MCF 10A (cell line): ENCODE measurements at regions not wholly inside any gene's neighbourhood (a gene's known extent, or its start where the extent isn't known, plus 50 kb on each side); places are given as distances from the start of the nearest gene placed in this dataset.

Experiments used
- BruUV-seq: library from RNA; stranded (reverse); fragments of 400-500 nt; replicated peaks from 2 replicates; lab custom pipeline; 2021; lab: Mats Ljungman, UMichigan
- CTCF ChIA-PET: fragments of 300-600 bp; sonication (Branson Sonifier 250); formaldehyde crosslinking; extraction: SDS; loops from one replicate; lab custom pipeline; 2021; ENCODE audit warnings: antibody characterized with exemption, inconsistent platforms; lab: Yijun Ruan, JAX
- POLR2A ChIA-PET: fragments of 300-600, 350-650 bp; sonication (Branson Sonifier 250); formaldehyde crosslinking; extraction: SDS; loops from one replicate; lab custom pipeline; 2020; ENCODE audit warnings: antibody characterized with exemption, inconsistent platforms; lab: Yijun Ruan, JAX
- DNase-seq: peaks from one replicate; pipeline ENCODE4 v3.0.0-alpha.2; 2018; ENCODE audit not compliant: unreplicated experiment
- H3K27ac Mint-ChIP-seq: one replicate; pipeline ENCODE4 v1.8.0; 2022; ENCODE audit warnings: mild to moderate bottlenecking, low read depth, mixed read lengths; ENCODE audit not compliant: unreplicated experiment
- H3K27me3 Mint-ChIP-seq: one replicate; pipeline ENCODE4 v1.8.0; 2022; ENCODE audit warnings: mixed read lengths; ENCODE audit not compliant: insufficient read depth, unreplicated experiment
- H3K36me3 Mint-ChIP-seq: one replicate; pipeline ENCODE4 v1.8.0; 2022; ENCODE audit warnings: mild to moderate bottlenecking, moderate library complexity, mixed read lengths; ENCODE audit not compliant: insufficient read depth, unreplicated experiment
- H3K4me1 Mint-ChIP-seq: one replicate; pipeline ENCODE4 v1.8.0; 2022; ENCODE audit warnings: mixed read lengths; ENCODE audit not compliant: insufficient read depth, unreplicated experiment
- H3K4me3 Mint-ChIP-seq: one replicate; pipeline ENCODE4 v1.8.0; 2022; ENCODE audit warnings: mild to moderate bottlenecking, moderate library complexity, mixed read lengths; ENCODE audit not compliant: unreplicated experiment
- H3K9me3 Mint-ChIP-seq: one replicate; pipeline ENCODE4 v1.8.0; 2022; ENCODE audit warnings: mixed read lengths; ENCODE audit not compliant: unreplicated experiment
- intact Hi-C: fragments of 100-400 bp; cut with micrococcal nuclease; formaldehyde crosslinking; loops from 2 replicates; pipeline ENCODE4 v1.14.1; 2022
- TF ChIP-seq, protein P1 (sequence below): fragments of 200-600 bp; IDR thresholded peaks from one replicate; pipeline ENCODE4 v1.8.0; 2022; ENCODE audit warnings: antibody characterized with exemption, mild to moderate bottlenecking; ENCODE audit not compliant: unreplicated experiment

GRCh38 chr11:70486731-70487130 is 88.4 kb downstream of the CTTN start:
- no peaks in the 10 kb centered on the region for H3K36me3 Mint-ChIP-seq

DNA sequence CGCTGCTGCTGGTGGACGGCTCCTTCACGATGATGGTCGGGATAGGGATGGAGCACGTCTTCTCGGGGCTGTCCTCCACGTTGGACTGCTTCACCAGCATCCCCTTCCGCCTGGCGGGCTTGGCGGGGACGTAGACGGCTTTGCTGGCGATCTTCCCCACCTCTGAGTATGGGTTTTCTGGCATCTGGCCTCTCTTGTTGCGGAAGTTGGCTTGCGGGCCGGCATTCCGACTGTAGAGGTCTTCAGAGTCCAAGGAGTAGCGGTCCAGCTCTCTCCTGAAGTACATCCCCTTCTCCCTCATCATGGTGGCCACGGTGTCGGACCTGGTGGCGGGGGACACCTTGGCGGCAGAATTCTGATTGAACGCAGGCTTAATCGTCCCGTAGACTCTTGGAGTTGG is 88.8 kb downstream of the CTTN start:
- ChIA-PET CTCF (interaction anchor here (0.6 kb wide), 1 partner anchor 1062 kb away, joined by 3 read pairs; no protein-coding TSS in a partner anchor), POLR2A (no interaction called here)
- BruUV-seq, result no TSS peak
- intact Hi-C loops, result no loop called here
- Mint-ChIP-seq H3K36me3 (no peaks in the 10 kb centered on the region), H3K27ac (no peak overlapping the region), H3K4me1 (no peaks in the 10 kb centered on the region), H3K9me3 (peaks cover 7% of the 10 kb centered on the region), H3K4me3 (no peak overlapping the region), H3K27me3 (no peaks in the 10 kb centered on the region)
- DNase-seq, result no peak
- TF ChIP-seq, protein P1, sequence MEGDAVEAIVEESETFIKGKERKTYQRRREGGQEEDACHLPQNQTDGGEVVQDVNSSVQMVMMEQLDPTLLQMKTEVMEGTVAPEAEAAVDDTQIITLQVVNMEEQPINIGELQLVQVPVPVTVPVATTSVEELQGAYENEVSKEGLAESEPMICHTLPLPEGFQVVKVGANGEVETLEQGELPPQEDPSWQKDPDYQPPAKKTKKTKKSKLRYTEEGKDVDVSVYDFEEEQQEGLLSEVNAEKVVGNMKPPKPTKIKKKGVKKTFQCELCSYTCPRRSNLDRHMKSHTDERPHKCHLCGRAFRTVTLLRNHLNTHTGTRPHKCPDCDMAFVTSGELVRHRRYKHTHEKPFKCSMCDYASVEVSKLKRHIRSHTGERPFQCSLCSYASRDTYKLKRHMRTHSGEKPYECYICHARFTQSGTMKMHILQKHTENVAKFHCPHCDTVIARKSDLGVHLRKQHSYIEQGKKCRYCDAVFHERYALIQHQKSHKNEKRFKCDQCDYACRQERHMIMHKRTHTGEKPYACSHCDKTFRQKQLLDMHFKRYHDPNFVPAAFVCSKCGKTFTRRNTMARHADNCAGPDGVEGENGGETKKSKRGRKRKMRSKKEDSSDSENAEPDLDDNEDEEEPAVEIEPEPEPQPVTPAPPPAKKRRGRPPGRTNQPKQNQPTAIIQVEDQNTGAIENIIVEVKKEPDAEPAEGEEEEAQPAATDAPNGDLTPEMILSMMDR, result no peak

More at GRCh38 chr11:70486731-70487130, 88.4 kb downstream of the CTTN start:
- no TSS peak for BruUV-seq
- CTCF ChIA-PET, result interaction anchor here (0.6 kb wide), 1 partner anchor 1063 kb away, joined by 3 read pairs; no protein-coding TSS in a partner anchor
- intact Hi-C loops, result no loop called here
- no peak for DNase-seq
- TF ChIP-seq, protein P1, result no peak
- Mint-ChIP-seq H3K4me1 (no peaks in the 10 kb centered on the region), H3K27me3 (no peaks in the 10 kb centered on the region), H3K4me3 (no peak overlapping the region), H3K9me3 (peaks cover 7% of the 10 kb centered on the region), H3K27ac (no peak overlapping the region)
- POLR2A ChIA-PET, result no interaction called here

GRCh38 chr11:70487756-70488155 is 89.4 kb downstream of the CTTN start:
- POLR2A ChIA-PET, result no interaction called here

GRCh38 chr11:70488171-70488703 is 89.9 kb downstream of the CTTN start:
- no peak for DNase-seq
- CTCF ChIA-PET, result no interaction called here
- no peaks in the 10 kb centered on the region for H3K27me3 Mint-ChIP-seq
- TF ChIP-seq, protein P1, result no peak
- H3K4me1 Mint-ChIP-seq, result no peaks in the 10 kb centered on the region
- H3K9me3 Mint-ChIP-seq, result peaks cover 7% of the 10 kb centered on the region
- intact Hi-C loops, result no loop called here
- no peak overlapping the region for H3K27ac Mint-ChIP-seq
- POLR2A ChIA-PET, result no interaction called here
- BruUV-seq, result no TSS peak
- H3K36me3 Mint-ChIP-seq, result no peaks in the 10 kb centered on the region
- H3K4me3 Mint-ChIP-seq, result no peak overlapping the region

More at GRCh38 chr11:70487756-70488155, 89.4 kb downstream of the CTTN start:
- BruUV-seq, result no TSS peak
- Mint-ChIP-seq H3K4me3 (no peak overlapping the region), H3K27me3 (no peaks in the 10 kb centered on the region), H3K4me1 (no peaks in the 10 kb centered on the region), H3K27ac (no peak overlapping the region), H3K36me3 (no peaks in the 10 kb centered on the region), H3K9me3 (peaks cover 7% of the 10 kb centered on the region)
- CTCF ChIA-PET, result no interaction called here
- intact Hi-C loops, result no loop called here
- TF ChIP-seq, protein P1, result no peak
- DNase-seq, result no peak
